GM12878 (cell line): ENCODE measurements at regions not wholly inside any gene's neighbourhood (a gene's known extent, or its start where the extent isn't known, plus 50 kb on each side); places are given as distances from the start of the nearest gene placed in this dataset.

Experiments
- ESRRA ChIP-seq: IDR thresholded peaks from 2 replicates; pipeline ENCODE4 v1.6.1; 2012; ENCODE audit warnings: mild to moderate bottlenecking, low read length, improper control_type of control experiment
- JUNB ChIP-seq: IDR thresholded peaks from 2 replicates; pipeline ENCODE4 v1.6.1; 2016; ENCODE audit warnings: antibody characterized with exemption, mild to moderate bottlenecking
- POLR2A ChIP-seq: IDR thresholded peaks from 2 replicates; pipeline ENCODE4 v1.6.1; 2011; ENCODE audit warnings: low read depth, mild to moderate bottlenecking, low read length
- RAD21 ChIP-seq: IDR thresholded peaks from 2 replicates; pipeline ENCODE4 v1.6.1; 2011; ENCODE audit warnings: mild to moderate bottlenecking, low read depth, low read length, moderate library complexity; ENCODE audit not compliant: insufficient read depth
- TF ChIP-seq, protein P1 (sequence below): IDR thresholded peaks from 2 replicates; pipeline ENCODE4 v1.6.1; 2012; ENCODE audit warnings: low read length, inconsistent platforms
- TF ChIP-seq, protein P2 (sequence below): fragments of 450-650 bp; IDR thresholded peaks from 2 replicates; pipeline ENCODE4 v1.6.1; 2016; ENCODE audit warnings: mild to moderate bottlenecking
- TF ChIP-seq, protein P3 (sequence below), 3 experiments: IDR thresholded peaks in 2 of 3; conservative IDR thresholded peaks in 1 of 3; 2 replicates each; pipeline ENCODE4 v1.5.1; 2011; ENCODE audit warnings: low read depth in 3 of 3, low read length in 3 of 3, mild to moderate bottlenecking in 3 of 3, control low read depth in 2 of 3, moderate library complexity in 2 of 3, inconsistent platforms in 1 of 3, mixed read lengths in 1 of 3; ENCODE audit not compliant: control insufficient read depth in 2 of 3, insufficient read depth in 1 of 3; ENCODE audit errors: extremely low read depth in 1 of 3

DNA sequence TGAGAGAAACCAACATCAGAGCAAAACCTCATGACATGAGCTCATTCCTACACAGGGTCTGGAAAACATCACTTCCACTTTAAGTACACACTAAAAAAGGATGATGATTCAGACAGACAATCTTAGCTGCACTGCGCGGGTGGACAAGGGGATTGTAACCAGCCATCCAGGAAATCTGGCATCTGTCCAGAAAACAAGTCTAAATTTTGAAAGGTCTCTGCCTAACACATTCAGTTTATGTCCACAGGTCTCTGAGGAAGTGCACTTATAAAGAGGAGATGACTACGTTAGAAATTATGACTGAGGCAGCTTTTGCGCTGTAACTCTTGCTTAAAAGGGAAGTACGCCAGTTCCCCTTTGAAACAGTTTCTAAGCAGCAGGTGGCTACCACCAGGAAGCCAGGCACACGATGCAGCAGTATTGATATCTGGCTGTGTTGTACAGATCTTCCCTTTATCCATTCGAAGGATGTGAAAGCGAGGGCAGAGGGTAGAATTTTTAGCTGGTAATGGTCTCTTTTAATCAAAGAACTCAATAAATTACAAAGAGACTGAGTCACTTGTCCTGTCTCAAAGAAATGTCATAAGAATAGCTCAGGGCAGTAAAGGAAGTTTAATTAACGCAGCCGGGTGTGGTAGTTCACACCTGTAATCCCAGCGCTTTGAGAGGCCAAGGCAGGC lies 128.0 kb downstream of the SETD4 start:
- TF ChIP-seq, protein P1, sequence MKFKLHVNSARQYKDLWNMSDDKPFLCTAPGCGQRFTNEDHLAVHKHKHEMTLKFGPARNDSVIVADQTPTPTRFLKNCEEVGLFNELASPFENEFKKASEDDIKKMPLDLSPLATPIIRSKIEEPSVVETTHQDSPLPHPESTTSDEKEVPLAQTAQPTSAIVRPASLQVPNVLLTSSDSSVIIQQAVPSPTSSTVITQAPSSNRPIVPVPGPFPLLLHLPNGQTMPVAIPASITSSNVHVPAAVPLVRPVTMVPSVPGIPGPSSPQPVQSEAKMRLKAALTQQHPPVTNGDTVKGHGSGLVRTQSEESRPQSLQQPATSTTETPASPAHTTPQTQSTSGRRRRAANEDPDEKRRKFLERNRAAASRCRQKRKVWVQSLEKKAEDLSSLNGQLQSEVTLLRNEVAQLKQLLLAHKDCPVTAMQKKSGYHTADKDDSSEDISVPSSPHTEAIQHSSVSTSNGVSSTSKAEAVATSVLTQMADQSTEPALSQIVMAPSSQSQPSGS: no peak
- TF ChIP-seq ESRRA: no peak
- TF ChIP-seq, protein P2, sequence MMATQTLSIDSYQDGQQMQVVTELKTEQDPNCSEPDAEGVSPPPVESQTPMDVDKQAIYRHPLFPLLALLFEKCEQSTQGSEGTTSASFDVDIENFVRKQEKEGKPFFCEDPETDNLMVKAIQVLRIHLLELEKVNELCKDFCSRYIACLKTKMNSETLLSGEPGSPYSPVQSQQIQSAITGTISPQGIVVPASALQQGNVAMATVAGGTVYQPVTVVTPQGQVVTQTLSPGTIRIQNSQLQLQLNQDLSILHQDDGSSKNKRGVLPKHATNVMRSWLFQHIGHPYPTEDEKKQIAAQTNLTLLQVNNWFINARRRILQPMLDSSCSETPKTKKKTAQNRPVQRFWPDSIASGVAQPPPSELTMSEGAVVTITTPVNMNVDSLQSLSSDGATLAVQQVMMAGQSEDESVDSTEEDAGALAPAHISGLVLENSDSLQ: no peak
- TF ChIP-seq JUNB: 0 out of 2 replicates have a peak, but pooled peaks have one; percentile 10
- TF ChIP-seq, protein P3, sequence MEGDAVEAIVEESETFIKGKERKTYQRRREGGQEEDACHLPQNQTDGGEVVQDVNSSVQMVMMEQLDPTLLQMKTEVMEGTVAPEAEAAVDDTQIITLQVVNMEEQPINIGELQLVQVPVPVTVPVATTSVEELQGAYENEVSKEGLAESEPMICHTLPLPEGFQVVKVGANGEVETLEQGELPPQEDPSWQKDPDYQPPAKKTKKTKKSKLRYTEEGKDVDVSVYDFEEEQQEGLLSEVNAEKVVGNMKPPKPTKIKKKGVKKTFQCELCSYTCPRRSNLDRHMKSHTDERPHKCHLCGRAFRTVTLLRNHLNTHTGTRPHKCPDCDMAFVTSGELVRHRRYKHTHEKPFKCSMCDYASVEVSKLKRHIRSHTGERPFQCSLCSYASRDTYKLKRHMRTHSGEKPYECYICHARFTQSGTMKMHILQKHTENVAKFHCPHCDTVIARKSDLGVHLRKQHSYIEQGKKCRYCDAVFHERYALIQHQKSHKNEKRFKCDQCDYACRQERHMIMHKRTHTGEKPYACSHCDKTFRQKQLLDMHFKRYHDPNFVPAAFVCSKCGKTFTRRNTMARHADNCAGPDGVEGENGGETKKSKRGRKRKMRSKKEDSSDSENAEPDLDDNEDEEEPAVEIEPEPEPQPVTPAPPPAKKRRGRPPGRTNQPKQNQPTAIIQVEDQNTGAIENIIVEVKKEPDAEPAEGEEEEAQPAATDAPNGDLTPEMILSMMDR (IDR thresholded peaks at IDR 0.05 in 2 of 3, conservative IDR thresholded peaks at IDR 0.05 in 1 of 3; ENCODE audit: control insufficient read depth in 2 of 3, extremely low read depth in 1 of 3, insufficient read depth in 1 of 3, low read depth in 3 of 3, low read length in 3 of 3): no peak
- TF ChIP-seq RAD21: no peak
- TF ChIP-seq POLR2A: no peak
